ENCODE measurements at regions not wholly inside any gene's neighbourhood (a gene's known extent, or its start where the extent isn't known, plus 50 kb on each side); places are given as distances from the start of the nearest gene placed in this dataset.
"Not testable (repeated sequence)": the region's sequence is repeated elsewhere in the genome, so short reads cannot be mapped to it uniquely, and the experiment has no call there.

DNA sequence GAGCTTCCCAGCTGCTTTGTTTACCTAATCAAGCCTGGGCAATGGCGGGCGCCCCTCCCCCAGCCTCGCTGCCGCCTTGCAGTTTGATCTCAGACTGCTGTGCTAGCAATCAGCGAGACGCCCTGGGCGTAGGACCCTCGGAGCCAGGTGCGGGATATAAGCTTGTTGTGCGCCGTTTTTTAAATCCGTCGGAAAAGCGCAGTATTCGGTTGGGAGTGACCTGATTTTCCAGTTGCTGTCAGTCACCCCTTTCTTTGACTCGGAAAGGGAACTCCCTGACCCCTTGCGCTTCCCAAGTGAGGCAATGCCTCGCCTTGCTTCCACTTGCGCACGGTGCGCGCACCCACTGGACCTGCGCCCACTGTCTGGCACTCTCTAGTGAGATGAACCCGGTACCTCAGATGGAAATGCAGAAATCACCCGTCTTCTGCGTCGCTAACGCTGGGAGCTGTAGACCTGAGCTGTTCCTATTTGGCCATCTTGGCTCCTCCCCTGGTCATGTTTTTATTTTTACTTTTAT lies 635.8 kb upstream of the MIS18BP1 start:
- TF ChIP-seq, protein P1, sequence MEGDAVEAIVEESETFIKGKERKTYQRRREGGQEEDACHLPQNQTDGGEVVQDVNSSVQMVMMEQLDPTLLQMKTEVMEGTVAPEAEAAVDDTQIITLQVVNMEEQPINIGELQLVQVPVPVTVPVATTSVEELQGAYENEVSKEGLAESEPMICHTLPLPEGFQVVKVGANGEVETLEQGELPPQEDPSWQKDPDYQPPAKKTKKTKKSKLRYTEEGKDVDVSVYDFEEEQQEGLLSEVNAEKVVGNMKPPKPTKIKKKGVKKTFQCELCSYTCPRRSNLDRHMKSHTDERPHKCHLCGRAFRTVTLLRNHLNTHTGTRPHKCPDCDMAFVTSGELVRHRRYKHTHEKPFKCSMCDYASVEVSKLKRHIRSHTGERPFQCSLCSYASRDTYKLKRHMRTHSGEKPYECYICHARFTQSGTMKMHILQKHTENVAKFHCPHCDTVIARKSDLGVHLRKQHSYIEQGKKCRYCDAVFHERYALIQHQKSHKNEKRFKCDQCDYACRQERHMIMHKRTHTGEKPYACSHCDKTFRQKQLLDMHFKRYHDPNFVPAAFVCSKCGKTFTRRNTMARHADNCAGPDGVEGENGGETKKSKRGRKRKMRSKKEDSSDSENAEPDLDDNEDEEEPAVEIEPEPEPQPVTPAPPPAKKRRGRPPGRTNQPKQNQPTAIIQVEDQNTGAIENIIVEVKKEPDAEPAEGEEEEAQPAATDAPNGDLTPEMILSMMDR (conservative IDR thresholded peaks at IDR 0.05) = not testable (repeated sequence)
- not testable (repeated sequence) for TF ChIP-seq ZFX (IDR thresholded peaks at IDR 0.05)

All from C4-2B (cell line).